Esophagus muscularis mucosa (tissue), 4 donors: ENCODE measurements at regions not wholly inside any gene's neighbourhood (a gene's known extent, or its start where the extent isn't known, plus 50 kb on each side); places are given as distances from the start of the nearest gene placed in this dataset.
"Not testable (repeated sequence)": the region's sequence is repeated elsewhere in the genome, so short reads cannot be mapped to it uniquely, and the experiment has no call there.

Source experiments
- DNase-seq: peaks from one replicate; pipeline ENCODE4 v3.0.0-alpha.2; 2017; ENCODE audit errors: extremely low spot score
- H3K27ac ChIP-seq, 4 donors: fragments of 200-600 bp; sonication (generic); replicated peaks in 1 of 4; 1 replicate in 3 of 4; 2 replicates in 1 of 4; pipeline ENCODE4 v1.5.1; 2016 to 2019; ENCODE audit warnings: mild to moderate bottlenecking in 1 of 4
- H3K27me3 ChIP-seq, 4 donors: fragments of 200-600 bp; sonication (generic); one replicate each; pipeline versions ENCODE4 v1.5.1 to v1.6.0; 2016 to 2019
- H3K36me3 ChIP-seq, 4 donors: fragments of 200-600 bp; sonication (generic); one replicate each; pipeline ENCODE4 v1.5.1; 2016 to 2019
- H3K4me1 ChIP-seq, 4 donors: fragments of 200-600 bp; sonication (generic); one replicate each; pipeline ENCODE4 v1.5.1; 2016 to 2019
- H3K4me3 ChIP-seq, 4 donors: fragments of 200-600 bp; sonication (generic); 1 replicate in 2 of 4; 2 replicates in 2 of 4; pipeline ENCODE4 v1.5.1; 2016 to 2019; ENCODE audit warnings: mild to moderate bottlenecking in 4 of 4, moderate library complexity in 1 of 4
- H3K9me3 ChIP-seq, 4 donors: fragments of 200-600 bp; sonication (generic); 1 replicate in 3 of 4; 2 replicates in 1 of 4; pipeline ENCODE4 v1.5.1; 2016 to 2019
- WGBS: methylation state at CpG from one replicate; pipeline ENCODE4 v1.1.5; 2018; 5-methylcytosine and 5-hydroxymethylcytosine counted together
- intact Hi-C: fragments of 100-400 bp; cut with DNase I; formaldehyde crosslinking; loops from one replicate; pipeline ENCODE4 v1.15.1; 2023

DNA sequence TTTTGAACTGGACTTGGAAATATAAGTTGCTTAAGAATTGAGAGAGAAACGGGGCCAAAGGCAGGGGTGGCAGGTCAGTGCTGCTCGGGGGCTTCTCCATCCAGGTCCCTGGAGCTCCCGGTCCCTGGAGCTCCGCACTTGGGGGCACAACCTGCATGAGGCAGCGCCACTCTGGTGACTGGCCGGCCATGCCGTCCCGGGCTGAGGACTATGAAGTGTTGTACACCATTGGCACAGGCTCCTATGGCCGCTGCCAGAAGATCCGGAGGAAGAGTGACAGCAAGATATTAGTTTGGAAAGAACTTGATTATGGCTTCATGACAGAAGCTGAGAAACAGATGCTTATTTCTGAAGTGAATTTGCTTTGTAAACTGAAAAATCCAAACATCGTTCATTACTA lies 76.9 kb upstream of the POTEG start:
- 50% methylated on average over 1 of the region's 11 CpGs for WGBS
- not testable (repeated sequence) for H3K9me3 ChIP-seq

DNA sequence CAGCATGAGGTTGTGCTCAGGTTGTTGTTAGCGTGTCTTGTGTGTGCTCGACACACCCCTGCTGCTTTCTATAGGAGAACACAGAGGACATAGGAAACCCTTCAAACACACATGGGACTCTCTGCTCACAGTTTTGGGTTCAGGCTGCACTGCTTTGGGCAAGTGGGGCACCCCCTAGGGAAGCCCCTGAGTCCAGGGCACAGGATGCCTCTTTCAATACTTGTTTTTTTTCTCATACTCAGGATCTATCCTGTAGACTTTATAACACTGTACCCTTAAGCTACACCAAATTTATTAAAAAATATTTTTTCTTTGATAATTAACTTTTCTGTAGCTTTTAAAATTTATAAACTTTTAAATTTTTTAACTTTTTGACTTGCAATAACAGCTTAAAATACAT lies 55.3 kb upstream of the POTEG start:
- H3K36me3 ChIP-seq, intact Hi-C loops, H3K27me3 ChIP-seq, H3K27ac ChIP-seq, H3K4me1 ChIP-seq, DNase-seq, H3K4me3 ChIP-seq, H3K9me3 ChIP-seq: not testable (repeated sequence)
- no CpG with 5 or more reads among the region's 2 CpGs for WGBS

More for the DNA sequence above, 76.9 kb upstream of the POTEG start:
- H3K27me3 ChIP-seq, H3K4me3 ChIP-seq, H3K36me3 ChIP-seq, H3K27ac ChIP-seq, H3K4me1 ChIP-seq, intact Hi-C loops, DNase-seq: not testable (repeated sequence)

DNA sequence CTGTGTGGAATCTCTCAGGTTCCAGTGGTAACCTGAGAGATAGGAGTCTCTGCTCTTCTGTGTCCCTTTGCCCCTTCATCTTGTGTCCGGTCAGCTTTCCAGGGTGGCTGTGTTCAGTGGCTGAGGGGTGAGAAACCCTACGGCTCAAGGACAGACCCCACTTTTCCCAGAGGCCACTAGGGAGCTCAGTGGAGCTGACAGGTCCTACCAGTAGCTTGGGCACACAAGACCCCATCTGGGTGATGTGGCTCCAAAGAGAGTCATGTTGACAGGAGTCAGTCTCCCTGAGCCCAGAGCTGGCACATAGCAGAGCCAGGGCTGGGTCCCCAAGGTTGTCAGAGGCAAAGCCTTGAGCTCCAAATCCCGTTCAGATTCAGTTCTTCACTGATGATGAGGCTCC lies 54.3 kb upstream of the POTEG start:
- H3K27ac ChIP-seq, H3K4me1 ChIP-seq, H3K9me3 ChIP-seq, H3K4me3 ChIP-seq, DNase-seq, H3K27me3 ChIP-seq, intact Hi-C loops, H3K36me3 ChIP-seq: not testable (repeated sequence)
- WGBS: no CpG with 5 or more reads among the region's 3 CpGs

DNA sequence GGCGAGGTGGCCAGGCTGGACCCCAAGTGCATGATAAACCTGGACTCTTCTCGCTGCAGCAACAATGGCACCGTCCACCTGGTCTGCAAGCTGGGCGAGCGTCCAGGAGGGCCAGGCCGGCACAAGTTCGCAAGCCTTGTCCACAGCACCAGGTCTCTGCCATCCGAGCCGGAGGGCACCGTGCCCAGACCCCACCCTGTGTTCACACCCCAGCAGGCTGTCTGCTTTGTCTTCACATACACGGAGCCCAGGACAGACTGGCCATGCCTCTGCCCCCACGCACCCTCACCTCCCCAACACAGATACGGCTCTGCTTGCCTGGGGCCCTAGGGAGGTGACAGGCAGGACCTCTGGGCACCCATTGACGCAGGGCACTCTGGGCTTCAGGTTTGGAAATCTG lies 53.5 kb upstream of the POTEG start:
- H3K36me3 ChIP-seq, H3K9me3 ChIP-seq, H3K4me1 ChIP-seq, H3K4me3 ChIP-seq, H3K27ac ChIP-seq, intact Hi-C loops, H3K27me3 ChIP-seq, DNase-seq: not testable (repeated sequence)
- no CpG with 5 or more reads among the region's 14 CpGs for WGBS

DNA sequence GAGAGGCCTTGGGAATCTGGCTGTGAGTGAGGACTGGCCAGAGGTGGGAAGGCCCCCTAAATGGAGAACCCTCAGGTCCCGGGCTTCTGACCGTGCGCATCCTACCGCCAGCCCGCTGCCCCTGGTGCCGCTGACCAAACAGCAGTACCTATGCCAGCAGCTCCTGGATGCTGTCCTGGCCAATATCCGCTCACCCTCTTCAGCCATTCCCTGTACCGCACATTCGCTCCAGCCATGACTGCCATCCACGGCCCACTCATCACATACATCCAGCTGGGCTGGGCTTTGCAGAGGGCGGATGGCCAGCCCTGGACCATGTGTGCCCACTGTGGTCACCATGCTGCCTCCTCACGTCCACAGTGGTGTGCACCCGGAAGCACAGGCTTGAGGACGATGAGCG lies 53.1 kb upstream of the POTEG start:
- intact Hi-C loops, H3K4me3 ChIP-seq, H3K27ac ChIP-seq, H3K27me3 ChIP-seq, DNase-seq, H3K36me3 ChIP-seq, H3K9me3 ChIP-seq, H3K4me1 ChIP-seq: not testable (repeated sequence)
- WGBS: 94% methylated on average over 10 of the region's 15 CpGs

DNA sequence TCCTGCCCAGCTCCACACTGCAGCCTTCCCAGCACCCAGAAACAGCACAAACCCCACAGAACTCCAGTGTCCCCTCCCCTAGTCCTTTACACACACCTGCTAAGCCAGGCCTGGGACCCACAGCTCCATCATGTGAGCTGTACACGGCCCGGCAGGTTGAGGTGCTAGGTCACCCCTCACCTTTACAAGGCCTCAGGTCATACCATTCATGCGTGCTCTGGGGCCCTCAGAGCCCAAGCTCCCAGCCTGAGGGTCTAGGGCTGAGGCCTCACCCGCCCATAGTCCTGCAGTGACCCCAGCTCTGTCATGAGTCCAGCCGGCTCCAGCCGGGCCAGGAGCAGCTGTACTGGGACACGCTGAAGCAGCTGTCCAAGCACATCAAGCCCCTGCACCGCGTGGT lies 51.2 kb upstream of the POTEG start:
- H3K9me3 ChIP-seq, H3K4me3 ChIP-seq, H3K27me3 ChIP-seq, H3K4me1 ChIP-seq, intact Hi-C loops, H3K27ac ChIP-seq, H3K36me3 ChIP-seq: not testable (repeated sequence)
- DNase-seq: peak; percentile 81
- 87% methylated on average over 4 of the region's 9 CpGs for WGBS
